IPS-15b (cell line): ENCODE measurements at regions not wholly inside any gene's neighbourhood (a gene's known extent, or its start where the extent isn't known, plus 50 kb on each side); places are given as distances from the start of the nearest gene placed in this dataset.
"Not testable (repeated sequence)": the region's sequence is repeated elsewhere in the genome, so short reads cannot be mapped to it uniquely, and the experiment has no call there.

Source experiments
- H3K27me3 ChIP-seq: one replicate; pipeline ENCODE4 v1.6.1; 2013; ENCODE audit warnings: low read length; ENCODE audit not compliant: control insufficient read depth, insufficient read depth
- H3K36me3 ChIP-seq: one replicate; pipeline ENCODE4 v1.6.1; 2013; ENCODE audit warnings: low read length; ENCODE audit not compliant: control insufficient read depth, insufficient read depth
- H3K4me1 ChIP-seq: one replicate; pipeline ENCODE4 v1.6.1; 2013; ENCODE audit warnings: mild to moderate bottlenecking, low read length; ENCODE audit not compliant: control insufficient read depth, insufficient read depth
- H3K4me3 ChIP-seq: one replicate; pipeline ENCODE4 v1.5.1; 2013; ENCODE audit warnings: low read depth, low read length
- H3K9ac ChIP-seq: one replicate; pipeline ENCODE4 v1.6.1; 2013; ENCODE audit warnings: low read depth, mild to moderate bottlenecking, low read length
- H3K9me3 ChIP-seq: one replicate; pipeline ENCODE4 v1.6.1; 2013; ENCODE audit warnings: mild to moderate bottlenecking, low read length; ENCODE audit not compliant: control insufficient read depth, insufficient read depth

DNA sequence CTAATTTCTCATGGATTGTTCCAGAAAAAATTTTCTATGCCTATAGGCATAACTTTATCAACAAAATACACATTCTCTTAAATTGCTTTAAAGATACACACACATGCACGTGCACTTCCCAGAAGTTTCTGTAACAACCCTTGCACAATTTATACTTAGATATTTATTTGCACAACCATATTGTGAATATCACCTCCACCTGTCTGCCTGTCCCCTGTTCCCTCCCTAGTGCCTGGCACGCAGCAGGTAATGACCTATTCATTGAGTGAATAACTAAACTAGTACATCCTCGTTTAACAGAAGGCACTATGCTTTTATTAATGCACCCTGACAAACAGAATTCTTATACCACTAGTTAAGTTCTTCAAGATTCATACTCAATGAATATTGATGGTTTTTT is 198.9 kb downstream of the BCAS1 start:
- Histone ChIP-seq H3K4me3 (no peak overlapping the region), H3K9ac (no peak overlapping the region), H3K4me1 (peaks cover 33% of the 10 kb centered on the region)

DNA sequence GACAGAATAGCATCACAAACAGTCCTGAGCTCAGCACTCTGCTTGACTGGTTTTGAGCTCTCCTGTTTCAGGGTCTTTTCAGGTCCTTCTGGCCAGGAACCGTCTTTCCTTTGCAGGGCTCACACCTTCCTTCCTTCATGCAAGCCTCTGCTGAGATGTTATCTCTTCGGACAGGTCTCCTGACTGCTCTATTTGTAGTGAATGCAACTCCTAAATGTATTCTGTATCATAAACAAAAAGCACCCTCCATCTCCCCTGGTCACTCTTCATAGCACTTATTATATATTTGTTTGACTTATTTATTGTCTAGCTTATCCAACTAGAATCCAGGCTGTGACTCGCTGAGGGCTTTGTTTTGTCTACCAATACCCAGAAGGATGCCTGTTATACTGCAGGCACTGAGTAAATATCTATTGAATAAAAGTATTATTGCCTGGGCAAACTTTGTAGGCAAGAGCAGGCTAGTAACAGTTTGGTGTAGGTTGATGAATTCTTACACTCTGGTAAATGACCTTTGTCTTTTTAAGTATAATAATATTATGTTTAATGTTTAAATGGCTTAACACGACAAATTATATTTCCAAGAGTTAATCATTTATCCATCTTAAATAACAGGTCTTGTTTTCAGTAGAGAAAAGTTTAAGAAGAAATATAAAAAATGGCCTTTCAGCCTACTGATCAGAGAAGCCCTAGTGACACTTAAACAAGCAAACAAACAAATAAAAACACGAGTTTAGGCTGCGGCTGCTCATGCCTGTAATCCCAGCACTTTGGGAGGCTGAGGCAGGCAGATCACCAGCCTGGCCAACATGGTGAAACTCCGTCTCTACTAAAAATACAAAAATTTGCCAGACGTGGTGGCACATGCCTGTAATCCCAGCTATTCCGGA is 199.7 kb downstream of the BCAS1 start:
- Histone ChIP-seq H3K9me3 (no peaks in the 10 kb centered on the region), H3K27me3 (no peaks in the 10 kb centered on the region), H3K4me1 (peaks cover 35% of the 10 kb centered on the region), H3K36me3 (no peaks in the 10 kb centered on the region), H3K4me3 (no peak overlapping the region), H3K9ac (no peak overlapping the region)

More for the DNA sequence above, 198.9 kb downstream of the BCAS1 start:
- Histone ChIP-seq H3K27me3 (no peaks in the 10 kb centered on the region), H3K9me3 (no peaks in the 10 kb centered on the region), H3K36me3 (no peaks in the 10 kb centered on the region)

DNA sequence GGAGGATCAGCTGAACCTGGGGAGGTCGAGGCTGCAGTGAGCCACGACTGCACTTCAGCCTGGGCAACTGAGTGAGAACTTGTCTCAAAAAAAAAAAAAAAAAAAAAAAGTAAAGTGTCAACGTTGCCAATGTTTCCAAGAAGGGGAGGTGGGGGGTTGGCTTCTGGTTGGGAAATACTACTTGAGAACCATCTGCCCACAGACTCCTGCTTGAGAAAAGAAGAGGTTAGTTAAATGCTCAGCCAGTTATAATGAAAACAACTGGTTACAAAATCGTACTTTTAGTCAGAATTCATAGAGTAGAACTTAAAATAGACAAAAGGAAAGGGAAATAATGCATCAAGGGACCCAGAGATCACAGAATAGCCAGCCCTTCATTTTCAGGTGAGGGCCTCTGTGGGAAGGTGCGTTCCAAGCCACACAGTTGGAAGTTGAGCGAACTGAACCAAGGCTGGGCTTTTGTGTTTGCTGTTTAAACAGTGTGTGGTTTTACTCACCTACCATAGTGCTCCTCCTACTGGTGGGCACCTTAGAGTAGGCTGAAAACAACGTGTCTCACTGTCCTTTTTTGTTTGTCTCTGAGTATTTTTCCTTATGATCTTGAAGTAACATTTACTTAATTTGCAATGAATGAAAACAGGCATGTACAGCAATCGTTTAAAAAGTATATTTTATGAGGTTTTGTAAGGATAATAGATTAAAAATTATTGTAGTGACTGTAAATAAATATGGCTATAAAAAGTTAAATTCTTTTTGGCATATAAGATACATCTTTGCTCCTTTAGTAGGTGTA is 200.7 kb downstream of the BCAS1 start:
- Histone ChIP-seq H3K9ac (no peak overlapping the region), H3K4me3 (no peak overlapping the region)

GRCh38 chr20:53867741-53868351 is 202.5 kb downstream of the BCAS1 start:
- H3K36me3 ChIP-seq, result no peaks in the 10 kb centered on the region
- H3K4me1 ChIP-seq, result peaks cover 44% of the 10 kb centered on the region
- no peaks in the 10 kb centered on the region for H3K9me3 ChIP-seq
- H3K4me3 ChIP-seq, result no peak overlapping the region
- no peak overlapping the region for H3K9ac ChIP-seq
- no peaks in the 10 kb centered on the region for H3K27me3 ChIP-seq

More for the DNA sequence above, 200.7 kb downstream of the BCAS1 start:
- Histone ChIP-seq H3K27me3 (no peaks in the 10 kb centered on the region), H3K9me3 (no peaks in the 10 kb centered on the region), H3K4me1 (peaks cover 35% of the 10 kb centered on the region), H3K36me3 (no peaks in the 10 kb centered on the region)

GRCh38 chr20:53866794-53867740 is 203.3 kb downstream of the BCAS1 start:
- H3K9me3 ChIP-seq, result no peaks in the 10 kb centered on the region
- H3K9ac ChIP-seq, result peak overlapping the region; percentile 57
- no peaks in the 10 kb centered on the region for H3K36me3 ChIP-seq
- peaks cover 40% of the 10 kb centered on the region for H3K4me1 ChIP-seq
- H3K27me3 ChIP-seq, result no peaks in the 10 kb centered on the region
- no peak overlapping the region for H3K4me3 ChIP-seq

- Histone ChIP-seq H3K27me3 (no peaks in the 10 kb centered on the region), H3K9ac (peak overlapping the region; percentile 57), H3K4me3 (no peak overlapping the region), H3K36me3 (no peaks in the 10 kb centered on the region), H3K4me1 (peaks cover 35% of the 10 kb centered on the region), H3K9me3 (no peaks in the 10 kb centered on the region)
These were observed 204.2 kb downstream of the BCAS1 start for GRCh38 chr20:53865901-53866793.

GRCh38 chr20:53864765-53865683 is 205.4 kb downstream of the BCAS1 start:
- H3K4me3 ChIP-seq, H3K36me3 ChIP-seq, H3K27me3 ChIP-seq, H3K9me3 ChIP-seq, H3K9ac ChIP-seq: not testable (repeated sequence)
- H3K4me1 ChIP-seq, result peaks cover 30% of the 10 kb centered on the region

DNA sequence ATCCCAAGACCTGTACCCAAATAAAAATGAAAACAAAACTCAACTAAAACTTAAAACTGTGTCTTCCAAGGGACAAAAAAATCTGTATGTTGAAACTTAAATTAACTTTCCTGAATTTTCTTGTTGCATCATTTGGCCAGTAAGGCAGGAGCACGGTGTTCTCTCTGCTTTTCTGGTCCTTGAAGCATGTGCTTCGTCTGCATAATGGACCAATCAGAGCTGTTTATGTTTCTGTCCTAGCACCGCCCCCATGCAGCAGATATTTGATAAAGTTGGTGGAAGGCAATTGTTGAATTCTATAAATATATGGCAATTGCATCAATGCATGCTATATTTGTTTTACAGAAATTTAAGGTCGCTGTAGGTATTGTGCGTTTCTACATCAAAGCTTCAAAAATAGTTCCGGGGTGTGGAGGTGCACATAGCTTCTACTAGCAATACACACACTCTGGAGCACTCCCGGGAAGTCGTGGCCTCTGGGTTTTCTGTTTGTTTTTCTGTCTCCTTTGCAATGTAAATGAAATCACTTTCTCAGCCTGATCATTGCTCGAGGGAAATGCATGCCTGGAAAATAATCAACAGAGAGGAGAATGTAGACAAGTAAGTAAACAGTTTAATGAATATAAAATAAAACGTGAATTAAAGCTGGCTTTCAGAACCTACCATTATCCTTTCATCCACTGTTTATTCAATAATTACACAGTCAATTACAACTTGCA is 206.3 kb downstream of the BCAS1 start:
- peaks cover 33% of the 10 kb centered on the region for H3K4me1 ChIP-seq
- H3K4me3 ChIP-seq, H3K9ac ChIP-seq: not testable (repeated sequence)

DNA sequence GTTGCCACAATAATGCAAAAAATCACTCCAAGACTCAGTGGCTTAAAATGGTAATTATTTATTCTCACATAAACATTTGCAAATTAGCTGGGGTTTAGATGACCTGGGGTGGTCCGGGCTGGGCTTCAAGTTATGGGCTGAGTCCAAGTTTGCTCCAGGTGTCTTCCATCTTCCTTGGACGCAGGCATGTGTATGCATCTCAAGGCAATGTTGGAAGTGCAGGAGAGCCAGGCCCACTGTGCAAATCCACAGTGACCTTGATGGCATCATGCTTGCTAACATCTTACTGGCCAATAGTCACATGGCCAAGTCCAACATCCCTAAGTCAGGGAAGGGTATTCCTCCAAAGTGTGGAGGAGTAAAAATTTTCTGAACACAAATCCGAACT is 206.9 kb downstream of the BCAS1 start:
- not testable (repeated sequence) for H3K36me3 ChIP-seq, H3K4me3 ChIP-seq, H3K9me3 ChIP-seq, H3K27me3 ChIP-seq, H3K9ac ChIP-seq
- H3K4me1 ChIP-seq, result peaks cover 33% of the 10 kb centered on the region

More for the DNA sequence above, 206.3 kb downstream of the BCAS1 start:
- not testable (repeated sequence) for H3K9me3 ChIP-seq, H3K27me3 ChIP-seq, H3K36me3 ChIP-seq
